H9 (cell line): ENCODE measurements at regions not wholly inside any gene's neighbourhood (a gene's known extent, or its start where the extent isn't known, plus 50 kb on each side); places are given as distances from the start of the nearest gene placed in this dataset.

ENCODE experiments used
- DNase-seq: peaks from one replicate; pipeline ENCODE4 v3.0.0-alpha.2; 2017
- H2AFZ ChIP-seq: one replicate; pipeline ENCODE4 v1.6.1; 2013; ENCODE audit warnings: mild to moderate bottlenecking, low read length, control low read depth, moderate library complexity
- H2AK5ac ChIP-seq: 2 replicates; pipeline ENCODE4 v1.6.1; 2013; ENCODE audit warnings: low read length, control low read depth, mixed read lengths; ENCODE audit not compliant: insufficient read length
- H2BK120ac ChIP-seq: one replicate; pipeline ENCODE4 v1.6.1; 2013; ENCODE audit warnings: low read depth, mild to moderate bottlenecking, low read length, control low read depth, inconsistent platforms; ENCODE audit not compliant: poor library complexity, severe bottlenecking
- H2BK12ac ChIP-seq: 2 replicates; pipeline ENCODE4 v1.6.1; 2013; ENCODE audit warnings: low read length, control low read depth, mixed read lengths, low read depth; ENCODE audit not compliant: insufficient read length
- H2BK15ac ChIP-seq: 2 replicates; pipeline ENCODE4 v1.6.1; 2013; ENCODE audit warnings: low read depth, low read length, control low read depth
- H2BK20ac ChIP-seq: one replicate; pipeline ENCODE4 v1.6.1; 2013; ENCODE audit warnings: low read depth, mild to moderate bottlenecking, low read length, control low read depth, inconsistent platforms; ENCODE audit not compliant: poor library complexity, severe bottlenecking
- H2BK5ac ChIP-seq: 2 replicates; pipeline ENCODE4 v1.6.1; 2013; ENCODE audit warnings: low read length, control low read depth, mixed read lengths; ENCODE audit not compliant: insufficient read length
- H3K14ac ChIP-seq: 2 replicates; pipeline ENCODE4 v1.6.1; 2013; ENCODE audit warnings: low read length, control low read depth; ENCODE audit not compliant: insufficient read depth
- H3K18ac ChIP-seq: 2 replicates; pipeline ENCODE4 v1.6.1; 2013; ENCODE audit warnings: low read depth, mild to moderate bottlenecking, mixed read lengths, low read length, control low read depth; ENCODE audit not compliant: insufficient read length
- H3K23ac ChIP-seq: 2 replicates; pipeline ENCODE4 v1.6.1; 2013; ENCODE audit warnings: low read length, control low read depth, mixed read lengths, low read depth; ENCODE audit not compliant: insufficient read length
- H3K23me2 ChIP-seq: 2 replicates; pipeline ENCODE4 v1.6.1; 2013; ENCODE audit warnings: low read depth, mild to moderate bottlenecking, mixed read lengths, low read length, control low read depth; ENCODE audit not compliant: insufficient read length, poor library complexity, severe bottlenecking
- H3K27ac ChIP-seq: 2 replicates; pipeline ENCODE4 v1.5.1; 2013; ENCODE audit warnings: low read length, control low read depth, mixed read lengths, low read depth; ENCODE audit not compliant: insufficient read length
- H3K27me3 ChIP-seq: 2 replicates; pipeline ENCODE4 v1.6.1; 2013; ENCODE audit warnings: low read length, control low read depth, inconsistent platforms; ENCODE audit not compliant: insufficient read depth
- H3K4ac ChIP-seq: 2 replicates; pipeline ENCODE4 v1.6.1; 2013; ENCODE audit warnings: low read depth, mild to moderate bottlenecking, control low read depth, inconsistent platforms, low read length, moderate library complexity
- H3K4me1 ChIP-seq: 2 replicates; pipeline ENCODE4 v1.6.1; 2013; ENCODE audit warnings: low read length, control low read depth, inconsistent platforms; ENCODE audit not compliant: insufficient read depth
- H3K4me2 ChIP-seq: 2 replicates; pipeline ENCODE4 v1.6.1; 2013; ENCODE audit warnings: low read length, control low read depth, mixed read lengths; ENCODE audit not compliant: insufficient read length, insufficient read depth
- H3K56ac ChIP-seq: 2 replicates; pipeline ENCODE4 v1.6.1; 2013; ENCODE audit warnings: low read depth, mild to moderate bottlenecking, mixed read lengths, low read length, control low read depth; ENCODE audit not compliant: insufficient read length
- H3K79me1 ChIP-seq: 2 replicates; pipeline ENCODE4 v1.6.1; 2013; ENCODE audit warnings: low read depth, mild to moderate bottlenecking, moderate library complexity, low read length, control low read depth, inconsistent platforms; ENCODE audit not compliant: insufficient read depth, poor library complexity, severe bottlenecking
- H3K79me2 ChIP-seq: 2 replicates; pipeline ENCODE4 v1.6.1; 2013; ENCODE audit warnings: low read length, control low read depth, inconsistent platforms; ENCODE audit not compliant: insufficient read depth
- H3K9ac ChIP-seq: 2 replicates; pipeline ENCODE4 v1.6.1; 2013; ENCODE audit warnings: low read length, control low read depth, mixed read lengths; ENCODE audit not compliant: insufficient read length; ENCODE audit errors: extremely low read depth
- H3K9me3 ChIP-seq: one replicate; pipeline ENCODE4 v1.6.1; 2013; ENCODE audit warnings: low read depth, low read length, inconsistent platforms; ENCODE audit not compliant: control insufficient read depth
- H3T11ph ChIP-seq: one replicate; pipeline ENCODE4 v1.6.1; 2013; ENCODE audit warnings: mild to moderate bottlenecking, low read length, control low read depth, inconsistent platforms
- H4K20me1 ChIP-seq: one replicate; pipeline ENCODE4 v1.6.1; 2013; ENCODE audit not compliant: control insufficient read depth, insufficient read length, insufficient read depth
- H4K5ac ChIP-seq: 2 replicates; pipeline ENCODE4 v1.6.1; 2013; ENCODE audit warnings: low read depth, mild to moderate bottlenecking, mixed read lengths, low read length, control low read depth; ENCODE audit not compliant: insufficient read length
- H4K8ac ChIP-seq: replicated peaks from 2 replicates; pipeline ENCODE4 v1.6.1; 2013; ENCODE audit warnings: low read length, control low read depth, mixed read lengths, low read depth; ENCODE audit not compliant: insufficient read length
- H4K91ac ChIP-seq: 2 replicates; pipeline ENCODE4 v1.6.1; 2013; ENCODE audit warnings: low read depth, mild to moderate bottlenecking, moderate library complexity, mixed read lengths, low read length, control low read depth; ENCODE audit not compliant: insufficient read length
- H3K27ac Mint-ChIP-seq, 3 experiments: 2 replicates in 2 of 3; 3 replicates in 1 of 3; pipeline ENCODE4 v1.8.0; 2020 to 2021; ENCODE audit warnings: mixed read lengths in 3 of 3, mild to moderate bottlenecking in 1 of 3, moderate library complexity in 1 of 3
- H3K27me3 Mint-ChIP-seq: 2 replicates; pipeline ENCODE4 v1.8.0; 2021; ENCODE audit warnings: low read depth, mild to moderate bottlenecking, moderate library complexity, mixed read lengths
- H3K36me3 Mint-ChIP-seq, 3 experiments: 2 replicates in 2 of 3; 3 replicates in 1 of 3; pipeline ENCODE4 v1.8.0; 2020 to 2021; ENCODE audit warnings: low read depth in 3 of 3, mixed read lengths in 3 of 3; ENCODE audit not compliant: insufficient read depth in 1 of 3
- H3K4me1 Mint-ChIP-seq, 2 experiments: 2 replicates each; pipeline ENCODE4 v1.8.0; 2020; ENCODE audit warnings: mixed read lengths in 2 of 2
- H3K4me3 Mint-ChIP-seq, 2 experiments: 2 replicates in 1 of 2; 3 replicates in 1 of 2; pipeline ENCODE4 v1.8.0; 2020 to 2021; ENCODE audit warnings: mild to moderate bottlenecking in 2 of 2, mixed read lengths in 2 of 2, moderate library complexity in 1 of 2
- H3K9me3 Mint-ChIP-seq, 2 experiments: 2 replicates in 1 of 2; 3 replicates in 1 of 2; pipeline ENCODE4 v1.8.0; 2020; ENCODE audit warnings: mild to moderate bottlenecking in 2 of 2, mixed read lengths in 2 of 2, moderate library complexity in 1 of 2
- CTCF ChIP-seq: fragments of 200-600 bp; sonication (generic); conservative IDR thresholded peaks from 3 replicates; pipeline ENCODE4 v1.8.0; 2021; ENCODE audit warnings: antibody characterized with exemption, mild to moderate bottlenecking
- WGBS: extraction: QIAGEN DNeasy Blood & Tissue Kit; methylation state at CpG from one replicate; pipeline ENCODE4 v1.1.7; 2013; ENCODE audit warnings: missing lambda C conversion rate, low lambda C conversion rate, mixed read lengths; ENCODE audit not compliant: insufficient read length; ENCODE audit errors: extremely low coverage; 5-methylcytosine and 5-hydroxymethylcytosine counted together

GRCh38 chr3:55313666-55314065, 173.4 kb downstream of the WNT5A start:
- no peak overlapping the region for H3K4me2 ChIP-seq
- no peak overlapping the region for H3K9ac ChIP-seq
- H2BK120ac ChIP-seq, result no peak overlapping the region
- H3K56ac ChIP-seq, result no peak overlapping the region
- no peak overlapping the region for H4K91ac ChIP-seq
- no peak overlapping the region for H3T11ph ChIP-seq
- H2BK5ac ChIP-seq, result no peak overlapping the region
- no peak overlapping the region for H4K8ac ChIP-seq
- Mint-ChIP-seq H3K4me3 (no peak overlapping the region), H3K9me3 (no peaks in the 10 kb centered on the region), H3K27ac (no peak overlapping the region; a peak in 1 of 7 replicates), H3K27me3 (no peaks in the 10 kb centered on the region), H3K36me3 (no peaks in the 10 kb centered on the region), H3K4me1 (0 out of 4 replicates have a peak, but pooled peaks cover 0 to 2% of the 10 kb centered on the region in 2 experiments)
- TF ChIP-seq CTCF, result no peak
- H3K79me1 ChIP-seq, result no peaks in the 10 kb centered on the region
- H3K27ac ChIP-seq, result no peak overlapping the region
- no peak overlapping the region for H2BK20ac ChIP-seq
- no CpG with 5 or more reads among the region's 7 CpGs for WGBS
- H3K9me3 ChIP-seq, result no peaks in the 10 kb centered on the region
- no peak overlapping the region for H3K4ac ChIP-seq
- H3K18ac ChIP-seq, result no peak overlapping the region
- H2BK15ac ChIP-seq, result no peak overlapping the region
- H2AK5ac ChIP-seq, result no peak overlapping the region
- H4K5ac ChIP-seq, result no peak overlapping the region
- no peak overlapping the region for H2AFZ ChIP-seq
- no peak overlapping the region for H3K14ac ChIP-seq
- H3K27me3 ChIP-seq, result no peaks in the 10 kb centered on the region
- H3K23ac ChIP-seq, result no peak overlapping the region
- no peaks in the 10 kb centered on the region for H4K20me1 ChIP-seq
- no peak overlapping the region for H2BK12ac ChIP-seq
- no peaks in the 10 kb centered on the region for H3K79me2 ChIP-seq
- H3K23me2 ChIP-seq, result no peaks in the 10 kb centered on the region
- no peak for DNase-seq
- no peaks in the 10 kb centered on the region for H3K4me1 ChIP-seq
